Adrenal gland (tissue), 9 donors: ENCODE measurements at regions not wholly inside any gene's neighbourhood (a gene's known extent, or its start where the extent isn't known, plus 50 kb on each side); places are given as distances from the start of the nearest gene placed in this dataset.
"Not testable (repeated sequence)": the region's sequence is repeated elsewhere in the genome, so short reads cannot be mapped to it uniquely, and the experiment has no call there.

Source experiments
- DNase-seq, 7 donors: peaks; one replicate each; pipeline ENCODE4 v3.0.0-alpha.2; 2019 to 2020
- H3K27ac ChIP-seq, 5 donors: fragments of 200-600 bp; sonication (generic) in 4 of 5; 1 replicate in 3 of 5; 2 replicates in 2 of 5; pipeline versions ENCODE4 v1.5.1 to v1.8.0; 2016 to 2020; ENCODE audit warnings: mild to moderate bottlenecking in 1 of 5
- H3K27me3 ChIP-seq: fragments of 200-600 bp; 2 replicates; pipeline ENCODE4 v1.8.0; 2021
- H3K36me3 ChIP-seq, 2 donors: fragments of 200-600 bp; replicated peaks in 1 of 2; 1 replicate in 1 of 2; 2 replicates in 1 of 2; pipeline versions ENCODE4 v1.5.1 to v1.8.0; 2018 to 2022
- H3K4me1 ChIP-seq, 2 donors: fragments of 200-600 bp; replicated peaks in 1 of 2; 1 replicate in 1 of 2; 2 replicates in 1 of 2; pipeline versions ENCODE4 v1.5.1 to v1.8.0; 2018 to 2021
- H3K4me3 ChIP-seq, 4 donors: fragments of 200-600 bp; sonication (generic) in 3 of 4; one replicate each; pipeline ENCODE4 v1.5.1; 2016 to 2018
- H3K9me3 ChIP-seq, 3 donors: fragments of 200-600 bp; sonication (generic) in 1 of 3; replicated peaks in 1 of 3; 1 replicate in 2 of 3; 2 replicates in 1 of 3; pipeline versions ENCODE4 v1.5.1 to v1.8.0; 2016 to 2021
- CTCF ChIP-seq, 6 experiments: fragments of 450-650 bp in 4 of 6; fragments of 200-600 bp in 2 of 6; sonication (generic) in 1 of 6; IDR thresholded peaks; 1 replicate in 5 of 6; 2 replicates in 1 of 6; pipeline versions ENCODE4 v1.5.1 to v1.8.0; 2016 to 2021; ENCODE audit warnings: antibody characterized with exemption in 6 of 6, mild to moderate bottlenecking in 2 of 6, moderate library complexity in 1 of 6
- POLR2A ChIP-seq, 2 donors: fragments of 450-650 bp; IDR thresholded peaks; one replicate each; pipeline ENCODE4 v1.6.1; 2017; ENCODE audit warnings: antibody characterized with exemption in 2 of 2, mild to moderate bottlenecking in 2 of 2, moderate library complexity in 1 of 2
- WGBS, 4 donors: extraction: QIAGEN DNeasy Blood & Tissue Kit in 2 of 4; methylation state at CpG; one replicate each; pipeline versions ENCODE4 v1.1.5 to v1.1.7; 2013 to 2017; 5-methylcytosine and 5-hydroxymethylcytosine counted together
- intact Hi-C, 2 donors: fragments of 100-400 bp; cut with DNase I; formaldehyde crosslinking; loops; one replicate each; pipeline versions ENCODE4 v1.14.1 to v1.15.0; 2022 to 2023
- donor health status: healthy with polysubstance abuse.
- donor health status: Bipolar disorder and iron deficiency.
- donor health status: DM: yes; HTN: yes; CAD: no.
- donor health status: DM: no; HTN: no; CAD: no.
- donor health status: DM: no; HTN: no; CAD: no.

GRCh38 chr2:176794392-176794791 lies 418.2 kb upstream of the HNRNPA3 start:
- DNase-seq, result no peak
- Histone ChIP-seq H3K4me1 (peaks cover 0 to 6% of the 10 kb centered on the region in 2 donors), H3K27me3 (no peaks in the 10 kb centered on the region), H3K9me3 (no peaks in the 10 kb centered on the region), H3K27ac (no peak overlapping the region), H3K4me3 (no peak overlapping the region), H3K36me3 (no peaks in the 10 kb centered on the region)
- TF ChIP-seq CTCF (IDR thresholded peaks at IDR 0.05), result no peak
- no peak for TF ChIP-seq POLR2A (IDR thresholded peaks at IDR 0.05)
- 85 to 96% (median 92%) methylated on average over 1 of the region's 1 CpG for WGBS, 4 donors
- intact Hi-C loops, result no loop called here

- DNase-seq, result no peak
- Histone ChIP-seq H3K27ac (no peak overlapping the region), H3K36me3 (no peaks in the 10 kb centered on the region), H3K9me3 (no peaks in the 10 kb centered on the region), H3K4me1 (no peaks in the 10 kb centered on the region), H3K4me3 (no peak overlapping the region), H3K27me3 (no peaks in the 10 kb centered on the region)
- no peak for TF ChIP-seq POLR2A (IDR thresholded peaks at IDR 0.05)
- no peak for TF ChIP-seq CTCF (IDR thresholded peaks at IDR 0.05)
- 75 to 92% (median 78%) methylated on average over 2 of the region's 2 CpGs for WGBS, 4 donors
- intact Hi-C loops, result no loop called here
Observed at GRCh38 chr2:176795823-176796222, 416.8 kb upstream of the HNRNPA3 start.

GRCh38 chr2:176796677-176797076 lies 415.9 kb upstream of the HNRNPA3 start:
- H3K4me3 ChIP-seq, H3K9me3 ChIP-seq, H3K36me3 ChIP-seq, H3K27ac ChIP-seq, DNase-seq, intact Hi-C loops, H3K4me1 ChIP-seq, H3K27me3 ChIP-seq: not testable (repeated sequence)
- WGBS, 4 donors, result 90 to 93% (median 91%) methylated on average over 5 to 12 of the region's 13 CpGs

- H3K9me3 ChIP-seq, result no peaks in the 10 kb centered on the region
- intact Hi-C loops, result no loop called here
- H3K36me3 ChIP-seq, result no peaks in the 10 kb centered on the region
- WGBS, 4 donors, result 51 to 71% (median 59%) methylated on average over 2 of the region's 2 CpGs
- no peak overlapping the region for H3K4me3 ChIP-seq
- no peaks in the 10 kb centered on the region for H3K27me3 ChIP-seq
- TF ChIP-seq CTCF (IDR thresholded peaks at IDR 0.05) (no peak), POLR2A (IDR thresholded peaks at IDR 0.05) (no peak)
- no peak for DNase-seq
- no peak overlapping the region for H3K27ac ChIP-seq
- no peaks in the 10 kb centered on the region for H3K4me1 ChIP-seq
Observed at GRCh38 chr2:176804392-176804791, 408.2 kb upstream of the HNRNPA3 start.

GRCh38 chr2:176805345-176805744 lies 407.2 kb upstream of the HNRNPA3 start:
- H3K36me3 ChIP-seq, result no peaks in the 10 kb centered on the region
- H3K27ac ChIP-seq, result no peak overlapping the region
- H3K27me3 ChIP-seq, result no peaks in the 10 kb centered on the region
- no peak overlapping the region for H3K4me3 ChIP-seq
- intact Hi-C loops, result no loop called here
- H3K9me3 ChIP-seq, result no peaks in the 10 kb centered on the region
- TF ChIP-seq CTCF (IDR thresholded peaks at IDR 0.05) (no peak), POLR2A (IDR thresholded peaks at IDR 0.05) (no peak)
- no peak for DNase-seq
- no peaks in the 10 kb centered on the region for H3K4me1 ChIP-seq
